GM23248 (cell line): ENCODE measurements at regions not wholly inside any gene's neighbourhood (a gene's known extent, or its start where the extent isn't known, plus 50 kb on each side); places are given as distances from the start of the nearest gene placed in this dataset.

Experiments
- EZH2 ChIP-seq: fragments of 200-600 bp; sonication (generic); IDR thresholded peaks from 2 replicates; pipeline ENCODE4 v1.6.1; 2018; ENCODE audit warnings: antibody characterized with exemption, mild to moderate bottlenecking; ENCODE audit not compliant: insufficient read depth, poor library complexity, severe bottlenecking
- EZH2phosphoT487 ChIP-seq: fragments of 200-600 bp; sonication (generic); IDR thresholded peaks from 2 replicates; pipeline ENCODE4 v1.6.1; 2018; ENCODE audit warnings: antibody characterized with exemption, moderate library complexity, mild to moderate bottlenecking, low read depth; ENCODE audit not compliant: insufficient read depth

DNA sequence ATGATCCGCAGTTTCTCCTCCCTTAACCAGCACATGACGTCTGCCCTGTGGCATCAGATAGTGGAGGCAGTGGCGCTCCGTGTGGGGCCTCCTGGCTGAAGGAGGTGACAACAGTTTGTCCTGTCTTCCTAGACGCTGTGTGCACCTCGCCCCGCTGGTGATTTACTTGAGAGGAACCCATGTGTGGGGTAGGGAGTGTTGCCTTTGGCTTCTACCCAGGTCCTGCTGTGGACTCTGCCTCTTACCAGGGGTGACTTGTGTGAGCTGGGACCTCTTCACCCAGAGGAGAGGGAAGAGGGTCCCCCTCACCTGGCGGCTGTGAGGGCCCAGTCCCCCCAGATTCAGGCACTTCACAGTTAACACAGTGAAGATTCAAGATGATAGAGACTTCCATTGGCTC is 77.6 kb downstream of the TMEM18 start:
- no peak for TF ChIP-seq EZH2
- TF ChIP-seq EZH2phosphoT487 = no peak
